ENCODE measurements at regions not wholly inside any gene's neighbourhood (a gene's known extent, or its start where the extent isn't known, plus 50 kb on each side); places are given as distances from the start of the nearest gene placed in this dataset.

DNA sequence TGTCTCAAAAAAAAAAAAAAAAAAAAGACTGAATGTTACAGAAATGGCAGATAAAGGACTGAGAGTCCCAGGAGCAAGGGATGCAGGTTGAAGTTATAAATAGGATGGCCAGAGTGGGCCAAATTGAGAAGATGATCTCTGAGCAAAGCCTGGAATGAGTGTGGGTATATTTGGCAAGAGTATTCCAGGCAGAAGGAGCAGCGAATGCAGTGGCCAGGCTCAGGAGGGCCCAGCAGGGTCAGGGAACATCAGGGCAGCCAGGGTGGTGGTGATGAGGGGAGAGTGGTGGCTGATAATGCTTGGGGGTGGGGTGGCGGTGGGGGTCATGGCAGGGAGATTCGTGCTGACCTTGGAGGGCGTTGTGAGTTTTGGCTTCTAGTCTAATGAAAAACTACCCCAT lies 141.3 kb upstream of the AGAP1 start:
- no peak overlapping the region for H3K4me3 ChIP-seq (ENCODE audit: low read depth, low read length)
- DNase-seq (ENCODE audit: low read depth) = no peak
- in situ Hi-C loops (cut with HindIII; ENCODE audit: low sequenced_read_pairs) = no loop called here
- TF ChIP-seq, protein P1, sequence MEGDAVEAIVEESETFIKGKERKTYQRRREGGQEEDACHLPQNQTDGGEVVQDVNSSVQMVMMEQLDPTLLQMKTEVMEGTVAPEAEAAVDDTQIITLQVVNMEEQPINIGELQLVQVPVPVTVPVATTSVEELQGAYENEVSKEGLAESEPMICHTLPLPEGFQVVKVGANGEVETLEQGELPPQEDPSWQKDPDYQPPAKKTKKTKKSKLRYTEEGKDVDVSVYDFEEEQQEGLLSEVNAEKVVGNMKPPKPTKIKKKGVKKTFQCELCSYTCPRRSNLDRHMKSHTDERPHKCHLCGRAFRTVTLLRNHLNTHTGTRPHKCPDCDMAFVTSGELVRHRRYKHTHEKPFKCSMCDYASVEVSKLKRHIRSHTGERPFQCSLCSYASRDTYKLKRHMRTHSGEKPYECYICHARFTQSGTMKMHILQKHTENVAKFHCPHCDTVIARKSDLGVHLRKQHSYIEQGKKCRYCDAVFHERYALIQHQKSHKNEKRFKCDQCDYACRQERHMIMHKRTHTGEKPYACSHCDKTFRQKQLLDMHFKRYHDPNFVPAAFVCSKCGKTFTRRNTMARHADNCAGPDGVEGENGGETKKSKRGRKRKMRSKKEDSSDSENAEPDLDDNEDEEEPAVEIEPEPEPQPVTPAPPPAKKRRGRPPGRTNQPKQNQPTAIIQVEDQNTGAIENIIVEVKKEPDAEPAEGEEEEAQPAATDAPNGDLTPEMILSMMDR (IDR thresholded peaks at IDR 0.05; ENCODE audit: low read depth, low read length, missing control alignments) = no peak

DNA sequence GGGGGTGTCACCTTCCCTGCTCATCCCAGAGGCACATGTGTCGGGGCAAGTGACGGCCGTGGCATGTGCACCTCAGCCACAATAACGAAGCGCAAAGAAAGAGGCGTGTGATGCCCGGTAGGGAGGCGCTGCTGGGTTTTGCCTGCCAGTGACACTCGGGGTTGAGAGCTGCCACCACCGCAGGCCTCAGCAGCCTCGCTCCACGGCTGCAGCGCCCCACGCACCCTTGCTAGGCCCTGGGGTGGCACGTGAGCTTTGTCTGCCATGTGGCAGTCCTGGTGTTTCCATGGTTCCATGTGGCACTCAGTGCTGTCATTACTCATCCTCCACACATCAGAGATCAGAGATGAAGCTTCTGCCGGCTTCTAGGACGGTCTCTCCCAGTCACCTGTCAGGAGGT lies 136.0 kb upstream of the AGAP1 start:
- DNase-seq (ENCODE audit: low read depth) = no peak
- in situ Hi-C loops (cut with HindIII; ENCODE audit: low sequenced_read_pairs) = no loop called here
- TF ChIP-seq, protein P1 (IDR thresholded peaks at IDR 0.05; ENCODE audit: low read depth, low read length, missing control alignments) = no peak
- H3K4me3 ChIP-seq (ENCODE audit: low read depth, low read length) = no peak overlapping the region

DNA sequence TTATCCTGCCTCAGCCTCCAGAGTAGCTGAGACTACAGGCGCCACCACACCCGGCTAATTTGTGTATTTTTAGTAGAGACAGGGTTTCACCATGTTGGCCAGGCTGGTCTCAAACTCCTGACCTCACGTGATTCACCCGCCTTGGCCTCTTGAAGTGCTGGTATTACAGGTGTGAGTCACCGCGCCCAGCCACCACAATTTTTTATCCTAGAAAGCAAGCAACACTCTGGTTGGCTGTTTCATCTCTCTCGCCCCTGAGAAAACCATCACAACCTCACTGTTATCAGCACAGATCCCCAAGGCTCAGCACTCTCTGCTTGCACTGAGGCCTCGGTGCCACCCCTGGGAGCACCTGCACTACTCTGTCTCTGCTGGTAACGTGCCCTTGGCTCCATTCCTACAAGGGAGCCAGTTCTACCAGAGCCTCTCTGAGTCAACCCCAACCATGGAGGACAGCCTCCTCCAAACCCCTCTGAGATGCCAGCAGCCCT lies 134.8 kb upstream of the AGAP1 start:
- DNase-seq (ENCODE audit: low read depth) = no peak
- in situ Hi-C loops (cut with HindIII; ENCODE audit: low sequenced_read_pairs) = no loop called here
- TF ChIP-seq, protein P1 (IDR thresholded peaks at IDR 0.05; ENCODE audit: low read depth, low read length, missing control alignments) = no peak
- no peak overlapping the region for H3K4me3 ChIP-seq (ENCODE audit: low read depth, low read length)

DNA sequence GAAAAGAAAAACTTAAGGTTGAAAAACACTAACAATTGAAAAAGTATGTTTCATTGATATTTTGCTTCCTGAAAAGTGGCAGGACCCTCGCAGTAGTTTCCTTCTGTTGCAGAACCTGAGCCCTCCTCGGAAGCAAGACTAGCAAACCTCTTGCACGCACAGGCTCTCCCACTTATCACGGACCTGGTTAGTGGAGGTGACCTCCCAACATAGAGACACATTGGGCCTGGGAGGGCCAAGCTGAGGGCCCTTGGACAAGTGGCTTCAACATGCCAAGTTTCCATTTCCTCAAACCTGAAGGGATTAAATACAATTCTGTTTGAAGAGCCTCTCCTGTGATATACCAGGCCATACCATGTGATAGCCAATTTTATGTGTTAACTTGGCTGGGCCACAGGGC lies 133.4 kb upstream of the AGAP1 start:
- TF ChIP-seq, protein P1 (IDR thresholded peaks at IDR 0.05; ENCODE audit: low read depth, low read length, missing control alignments) = no peak
- H3K4me3 ChIP-seq (ENCODE audit: low read depth, low read length) = no peak overlapping the region
- DNase-seq (ENCODE audit: low read depth) = no peak
- in situ Hi-C loops (cut with HindIII; ENCODE audit: low sequenced_read_pairs) = no loop called here

DNA sequence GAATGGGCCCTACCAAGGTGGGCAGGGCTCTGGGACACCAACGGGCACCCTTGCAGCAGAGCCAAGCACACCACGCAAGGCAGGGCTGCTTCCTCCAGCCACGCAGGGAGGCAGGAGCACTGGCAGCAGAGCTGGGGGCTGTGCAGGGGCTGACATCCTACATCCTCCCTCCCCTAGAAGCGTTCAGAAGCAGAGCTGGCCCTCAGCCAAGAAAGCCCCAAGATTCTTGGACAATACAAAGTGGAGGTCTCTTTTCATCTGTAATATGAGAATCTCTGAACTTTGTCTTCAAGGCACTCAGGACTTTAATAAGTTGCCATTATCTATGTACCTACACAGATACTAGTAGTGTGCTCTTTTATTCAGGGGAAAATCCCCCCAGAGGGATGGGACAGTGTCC lies 128.1 kb upstream of the AGAP1 start:
- TF ChIP-seq, protein P1 (IDR thresholded peaks at IDR 0.05; ENCODE audit: low read depth, low read length, missing control alignments) = no peak
- DNase-seq (ENCODE audit: low read depth) = no peak
- in situ Hi-C loops (cut with HindIII; ENCODE audit: low sequenced_read_pairs) = no loop called here
- H3K4me3 ChIP-seq (ENCODE audit: low read depth, low read length) = no peak overlapping the region

DNA sequence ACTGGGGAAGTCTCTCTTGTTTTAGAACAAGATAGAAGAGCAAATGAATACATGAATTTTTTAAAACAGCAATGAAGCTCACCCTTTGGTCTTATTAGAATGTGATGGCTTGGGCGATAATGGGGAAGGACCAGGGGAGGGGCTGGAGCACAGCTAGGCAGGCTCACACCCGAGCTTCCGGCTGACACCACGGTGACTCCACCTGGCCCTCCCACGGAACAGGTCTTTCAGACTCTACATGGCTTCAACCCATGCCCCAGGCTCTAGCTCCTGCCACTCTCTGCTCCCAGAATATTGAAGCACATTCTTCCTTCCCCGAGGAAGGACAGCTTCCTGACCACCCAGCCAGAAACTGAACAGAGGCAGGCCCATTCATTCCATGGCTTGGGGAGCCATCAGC lies 127.5 kb upstream of the AGAP1 start:
- H3K4me3 ChIP-seq (ENCODE audit: low read depth, low read length) = no peak overlapping the region
- TF ChIP-seq, protein P1 (IDR thresholded peaks at IDR 0.05; ENCODE audit: low read depth, low read length, missing control alignments) = no peak
- in situ Hi-C loops (cut with HindIII; ENCODE audit: low sequenced_read_pairs) = no loop called here
- no peak for DNase-seq (ENCODE audit: low read depth)

DNA sequence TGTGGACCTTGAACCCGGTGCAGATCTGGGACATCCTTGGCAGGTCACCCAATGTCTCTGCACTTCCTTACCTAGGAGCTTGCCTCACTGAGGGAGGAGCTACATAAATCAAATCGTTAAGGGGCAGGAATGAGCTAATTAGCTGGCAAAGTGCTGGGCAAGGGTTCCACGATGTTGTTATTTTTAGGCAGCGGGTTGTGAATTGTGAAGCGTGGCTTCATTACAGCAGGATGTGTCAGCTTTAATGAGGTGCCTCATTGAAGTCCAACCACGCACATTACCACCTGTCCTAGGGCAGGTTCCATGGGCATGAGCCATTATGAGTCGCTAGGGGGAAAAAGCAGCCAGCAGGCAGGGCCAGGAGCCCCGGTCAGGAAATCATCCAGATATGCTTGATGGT lies 127.0 kb upstream of the AGAP1 start:
- no peak overlapping the region for H3K4me3 ChIP-seq (ENCODE audit: low read depth, low read length)
- in situ Hi-C loops (cut with HindIII; ENCODE audit: low sequenced_read_pairs) = no loop called here
- TF ChIP-seq, protein P1 (IDR thresholded peaks at IDR 0.05; ENCODE audit: low read depth, low read length, missing control alignments) = no peak
- no peak for DNase-seq (ENCODE audit: low read depth)
